Body of pancreas (tissue), 4 donors: ENCODE measurements at regions not wholly inside any gene's neighbourhood (a gene's known extent, or its start where the extent isn't known, plus 50 kb on each side); places are given as distances from the start of the nearest gene placed in this dataset.

Source experiments
- POLR2A ChIP-seq, 3 donors: fragments of 450-650 bp; IDR thresholded peaks; one replicate each; pipeline ENCODE4 v1.6.1; 2016; ENCODE audit warnings: antibody characterized with exemption in 3 of 3, mild to moderate bottlenecking in 2 of 3
- TF ChIP-seq, protein P1 (sequence below), 7 experiments: fragments of 450-650 bp in 4 of 7; fragments of 200-600 bp in 3 of 7; sonication (generic) in 3 of 7; IDR thresholded peaks; one replicate each; pipeline ENCODE4 v1.5.1; 2016 to 2019; ENCODE audit warnings: antibody characterized with exemption in 7 of 7

DNA sequence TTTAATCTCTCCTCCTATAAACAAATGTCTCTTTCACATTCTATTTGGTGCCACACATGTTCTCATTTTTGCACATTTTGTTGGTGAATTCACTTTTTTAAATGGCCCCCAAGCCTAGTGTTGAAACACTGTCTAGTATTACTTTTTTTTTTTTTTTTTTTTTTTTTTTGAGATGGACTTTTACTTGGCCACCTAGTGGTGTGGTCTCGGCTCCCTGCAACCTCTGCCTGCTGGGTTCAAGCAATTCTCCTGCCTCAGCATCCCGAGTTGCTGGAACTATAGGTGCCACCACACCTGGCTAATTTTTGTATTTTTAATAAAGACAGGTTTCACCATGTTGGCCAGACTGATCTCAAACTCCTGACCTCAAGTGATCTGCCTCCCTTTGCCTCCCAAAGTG lies 273.8 kb upstream of the SLC14A2 start:
- TF ChIP-seq, protein P1, sequence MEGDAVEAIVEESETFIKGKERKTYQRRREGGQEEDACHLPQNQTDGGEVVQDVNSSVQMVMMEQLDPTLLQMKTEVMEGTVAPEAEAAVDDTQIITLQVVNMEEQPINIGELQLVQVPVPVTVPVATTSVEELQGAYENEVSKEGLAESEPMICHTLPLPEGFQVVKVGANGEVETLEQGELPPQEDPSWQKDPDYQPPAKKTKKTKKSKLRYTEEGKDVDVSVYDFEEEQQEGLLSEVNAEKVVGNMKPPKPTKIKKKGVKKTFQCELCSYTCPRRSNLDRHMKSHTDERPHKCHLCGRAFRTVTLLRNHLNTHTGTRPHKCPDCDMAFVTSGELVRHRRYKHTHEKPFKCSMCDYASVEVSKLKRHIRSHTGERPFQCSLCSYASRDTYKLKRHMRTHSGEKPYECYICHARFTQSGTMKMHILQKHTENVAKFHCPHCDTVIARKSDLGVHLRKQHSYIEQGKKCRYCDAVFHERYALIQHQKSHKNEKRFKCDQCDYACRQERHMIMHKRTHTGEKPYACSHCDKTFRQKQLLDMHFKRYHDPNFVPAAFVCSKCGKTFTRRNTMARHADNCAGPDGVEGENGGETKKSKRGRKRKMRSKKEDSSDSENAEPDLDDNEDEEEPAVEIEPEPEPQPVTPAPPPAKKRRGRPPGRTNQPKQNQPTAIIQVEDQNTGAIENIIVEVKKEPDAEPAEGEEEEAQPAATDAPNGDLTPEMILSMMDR (IDR thresholded peaks at IDR 0.05): no peak
- TF ChIP-seq POLR2A (IDR thresholded peaks at IDR 0.05): no peak
